Ishikawa (cell line): ENCODE measurements at regions not wholly inside any gene's neighbourhood (a gene's known extent, or its start where the extent isn't known, plus 50 kb on each side); places are given as distances from the start of the nearest gene placed in this dataset.

Experiments used
- CEBPB ChIP-seq: IDR thresholded peaks from 2 replicates; pipeline ENCODE4 v1.6.1; 2012
- CREB1 ChIP-seq: IDR thresholded peaks from 2 replicates; pipeline ENCODE4 v1.6.1; 2012; ENCODE audit warnings: low read depth
- EGR1 ChIP-seq: IDR thresholded peaks from 2 replicates; pipeline ENCODE4 v1.6.1; 2012
- EP300 ChIP-seq: IDR thresholded peaks from 2 replicates; pipeline ENCODE4 v1.6.1; 2012; ENCODE audit warnings: borderline replicate concordance
- FOXM1 ChIP-seq: IDR thresholded peaks from 2 replicates; pipeline ENCODE4 v1.6.1; 2012; ENCODE audit warnings: low read depth, borderline replicate concordance
- NFIC ChIP-seq: IDR thresholded peaks from 2 replicates; pipeline ENCODE4 v1.6.1; 2012
- RAD21 ChIP-seq: IDR thresholded peaks from 2 replicates; pipeline ENCODE4 v1.6.1; 2012; ENCODE audit warnings: low read depth
- TAF1 ChIP-seq: IDR thresholded peaks from 2 replicates; pipeline ENCODE4 v1.6.1; 2012; ENCODE audit warnings: low read depth, mild to moderate bottlenecking
- TCF12 ChIP-seq: IDR thresholded peaks from 2 replicates; pipeline ENCODE4 v1.6.1; 2012; ENCODE audit warnings: low read depth
- TEAD4 ChIP-seq: IDR thresholded peaks from 2 replicates; pipeline ENCODE4 v1.6.1; 2012
- YY1 ChIP-seq: IDR thresholded peaks from 2 replicates; pipeline ENCODE4 v1.6.1; 2012; ENCODE audit warnings: low read depth
- ZBTB7A ChIP-seq: IDR thresholded peaks from 2 replicates; pipeline ENCODE4 v1.6.1; 2012; ENCODE audit warnings: low read depth
- TF ChIP-seq, protein P1 (sequence below): IDR thresholded peaks from 2 replicates; pipeline ENCODE4 v1.6.1; 2012; ENCODE audit warnings: low read depth, mild to moderate bottlenecking
- TF ChIP-seq, protein P2 (sequence below): IDR thresholded peaks from 2 replicates; pipeline ENCODE4 v1.6.1; 2012
- TF ChIP-seq, protein P3 (sequence below): IDR thresholded peaks from 2 replicates; pipeline ENCODE4 v1.6.1; 2012

DNA sequence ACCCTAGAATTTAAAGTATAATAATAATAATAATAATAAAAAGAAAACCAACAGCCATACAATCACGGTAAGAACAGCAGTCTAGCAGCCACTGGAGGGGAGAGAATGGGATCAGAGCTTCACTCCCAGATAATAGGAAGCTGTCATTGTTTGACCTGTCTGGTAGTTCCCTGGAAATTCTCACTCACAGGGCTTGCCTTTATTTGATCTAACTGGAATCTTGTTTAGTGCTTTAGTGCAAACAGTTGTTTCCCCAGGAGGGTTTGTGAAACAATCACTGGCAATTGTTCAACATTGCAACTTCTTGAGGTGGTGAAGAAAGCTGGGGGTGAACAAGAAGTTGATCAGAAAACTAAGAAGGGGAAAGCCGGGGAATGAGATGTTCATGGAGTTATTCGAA lies 68.7 kb upstream of the PTCSC3 start:
- TF ChIP-seq, protein P1, sequence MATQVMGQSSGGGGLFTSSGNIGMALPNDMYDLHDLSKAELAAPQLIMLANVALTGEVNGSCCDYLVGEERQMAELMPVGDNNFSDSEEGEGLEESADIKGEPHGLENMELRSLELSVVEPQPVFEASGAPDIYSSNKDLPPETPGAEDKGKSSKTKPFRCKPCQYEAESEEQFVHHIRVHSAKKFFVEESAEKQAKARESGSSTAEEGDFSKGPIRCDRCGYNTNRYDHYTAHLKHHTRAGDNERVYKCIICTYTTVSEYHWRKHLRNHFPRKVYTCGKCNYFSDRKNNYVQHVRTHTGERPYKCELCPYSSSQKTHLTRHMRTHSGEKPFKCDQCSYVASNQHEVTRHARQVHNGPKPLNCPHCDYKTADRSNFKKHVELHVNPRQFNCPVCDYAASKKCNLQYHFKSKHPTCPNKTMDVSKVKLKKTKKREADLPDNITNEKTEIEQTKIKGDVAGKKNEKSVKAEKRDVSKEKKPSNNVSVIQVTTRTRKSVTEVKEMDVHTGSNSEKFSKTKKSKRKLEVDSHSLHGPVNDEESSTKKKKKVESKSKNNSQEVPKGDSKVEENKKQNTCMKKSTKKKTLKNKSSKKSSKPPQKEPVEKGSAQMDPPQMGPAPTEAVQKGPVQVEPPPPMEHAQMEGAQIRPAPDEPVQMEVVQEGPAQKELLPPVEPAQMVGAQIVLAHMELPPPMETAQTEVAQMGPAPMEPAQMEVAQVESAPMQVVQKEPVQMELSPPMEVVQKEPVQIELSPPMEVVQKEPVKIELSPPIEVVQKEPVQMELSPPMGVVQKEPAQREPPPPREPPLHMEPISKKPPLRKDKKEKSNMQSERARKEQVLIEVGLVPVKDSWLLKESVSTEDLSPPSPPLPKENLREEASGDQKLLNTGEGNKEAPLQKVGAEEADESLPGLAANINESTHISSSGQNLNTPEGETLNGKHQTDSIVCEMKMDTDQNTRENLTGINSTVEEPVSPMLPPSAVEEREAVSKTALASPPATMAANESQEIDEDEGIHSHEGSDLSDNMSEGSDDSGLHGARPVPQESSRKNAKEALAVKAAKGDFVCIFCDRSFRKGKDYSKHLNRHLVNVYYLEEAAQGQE = no peak
- TF ChIP-seq RAD21 (no peak), NFIC (no peak), YY1 (no peak), CEBPB (no peak)
- TF ChIP-seq, protein P2, sequence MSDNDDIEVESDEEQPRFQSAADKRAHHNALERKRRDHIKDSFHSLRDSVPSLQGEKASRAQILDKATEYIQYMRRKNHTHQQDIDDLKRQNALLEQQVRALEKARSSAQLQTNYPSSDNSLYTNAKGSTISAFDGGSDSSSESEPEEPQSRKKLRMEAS = no peak

DNA sequence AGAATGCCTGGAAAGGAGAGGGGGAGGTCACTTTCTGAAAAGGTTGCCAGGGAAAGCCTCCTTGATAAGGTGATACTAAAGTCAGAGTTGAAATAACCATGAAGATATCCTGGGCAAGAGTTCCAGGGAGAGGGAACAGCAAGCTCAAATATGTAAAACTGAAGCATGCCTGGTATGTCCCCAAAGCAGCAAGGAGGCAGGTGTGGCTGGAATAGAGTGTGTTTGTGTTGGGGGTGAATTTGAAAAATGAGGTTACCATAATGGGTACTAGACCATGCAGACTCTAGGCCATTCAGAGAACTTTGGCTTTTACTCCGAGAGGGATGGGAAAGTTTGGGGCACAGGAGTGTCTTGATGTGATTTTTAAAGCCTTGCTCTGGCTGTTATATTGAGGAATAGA lies 66.7 kb upstream of the PTCSC3 start:
- TF ChIP-seq, protein P1 = no peak
- TF ChIP-seq ZBTB7A (no peak), EP300 (no peak), CREB1 (no peak), TEAD4 (no peak), NFIC (no peak), CEBPB (no peak), TCF12 (no peak), YY1 (no peak)
- TF ChIP-seq, protein P2 = no peak

DNA sequence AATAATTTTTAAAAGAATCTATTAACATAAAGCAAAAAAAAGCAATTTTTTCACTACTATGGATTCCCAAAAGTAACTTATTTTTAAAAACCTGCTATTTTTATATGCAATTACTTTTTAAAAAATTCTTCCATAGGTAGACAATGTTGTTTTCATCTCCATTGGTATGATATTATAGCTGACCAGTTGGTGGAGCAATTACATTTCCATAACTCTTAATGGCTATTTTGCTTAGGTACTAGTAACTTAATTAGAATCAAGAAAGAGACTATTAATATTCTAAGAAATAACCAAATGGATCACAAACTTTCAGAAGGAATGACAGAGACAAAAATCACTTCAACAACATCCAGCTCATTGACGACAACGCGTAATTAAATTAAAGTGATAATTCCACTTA lies 64.7 kb upstream of the PTCSC3 start:
- TF ChIP-seq RAD21 (peak; percentile 55), NFIC (no peak)
- TF ChIP-seq, protein P1 = no peak

DNA sequence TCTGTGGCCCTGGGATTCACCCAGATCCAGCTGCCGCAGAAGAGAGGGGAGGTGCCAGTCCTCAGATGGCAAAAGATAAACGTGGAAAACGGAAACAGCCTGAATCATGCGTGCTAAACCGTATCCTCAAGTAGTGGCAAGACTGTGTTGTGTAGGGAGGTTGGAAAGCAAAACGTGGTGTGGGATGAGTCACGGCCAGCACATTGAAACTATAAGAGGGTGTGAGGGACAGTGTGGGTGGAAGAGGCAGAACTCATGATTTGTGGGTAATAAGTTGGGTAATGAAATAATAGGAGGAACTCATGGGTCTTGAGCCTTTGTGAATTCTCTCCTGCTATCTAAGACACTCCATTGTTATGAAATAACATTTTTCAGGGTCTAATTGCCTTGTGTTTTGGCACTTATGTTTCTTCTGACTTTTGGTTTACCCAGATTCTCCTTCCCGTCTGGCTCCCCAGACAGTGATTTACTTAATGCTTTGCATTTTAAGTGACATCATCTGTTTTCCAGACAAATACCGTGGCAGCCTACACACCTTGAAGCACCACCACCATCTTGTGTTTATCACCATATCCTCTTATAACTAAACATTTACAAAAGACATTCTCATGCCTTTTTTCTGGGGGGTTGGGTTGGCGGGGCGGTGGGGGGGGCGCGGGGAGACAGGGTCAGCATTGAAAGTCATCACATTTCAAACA lies 62.3 kb upstream of the PTCSC3 start:
- TF ChIP-seq TAF1 = no peak
- TF ChIP-seq YY1 = no peak
- no peak for TF ChIP-seq ZBTB7A
- TF ChIP-seq, protein P3, sequence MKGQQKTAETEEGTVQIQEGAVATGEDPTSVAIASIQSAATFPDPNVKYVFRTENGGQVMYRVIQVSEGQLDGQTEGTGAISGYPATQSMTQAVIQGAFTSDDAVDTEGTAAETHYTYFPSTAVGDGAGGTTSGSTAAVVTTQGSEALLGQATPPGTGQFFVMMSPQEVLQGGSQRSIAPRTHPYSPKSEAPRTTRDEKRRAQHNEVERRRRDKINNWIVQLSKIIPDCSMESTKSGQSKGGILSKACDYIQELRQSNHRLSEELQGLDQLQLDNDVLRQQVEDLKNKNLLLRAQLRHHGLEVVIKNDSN = no peak
- TF ChIP-seq CREB1 = no peak
- no peak for TF ChIP-seq FOXM1
- TF ChIP-seq, protein P2 = no peak
- TF ChIP-seq RAD21 = no peak
- no peak for TF ChIP-seq CEBPB
- TF ChIP-seq NFIC = no peak
- TF ChIP-seq EGR1 = no peak
- TF ChIP-seq TCF12 = no peak
- TF ChIP-seq EP300 = no peak
- TF ChIP-seq, protein P1 = no peak
- no peak for TF ChIP-seq TEAD4
